Karpas-422 (cell line): ENCODE measurements at regions not wholly inside any gene's neighbourhood (a gene's known extent, or its start where the extent isn't known, plus 50 kb on each side); places are given as distances from the start of the nearest gene placed in this dataset.

Experiments
- DNase-seq: peaks from one replicate; pipeline ENCODE4 v3.0.0-alpha.2; 2015
- H2AFZ ChIP-seq: fragments of 200-600 bp; sonication (generic); 2 replicates; pipeline ENCODE4 v1.6.1; 2014; ENCODE audit warnings: antibody characterized with exemption, low read length, mixed read lengths
- H3K27ac ChIP-seq: fragments of 200-600 bp; sonication (generic); 2 replicates; pipeline ENCODE4 v1.5.1; 2014; ENCODE audit warnings: mild to moderate bottlenecking, low read length, moderate library complexity
- H3K27me3 ChIP-seq: fragments of 200-600 bp; sonication (generic); 2 replicates; pipeline ENCODE4 v1.6.1; 2014; ENCODE audit warnings: low read length, mixed read lengths
- H3K36me3 ChIP-seq: fragments of 200-600 bp; sonication (generic); 2 replicates; pipeline ENCODE4 v1.6.1; 2014; ENCODE audit warnings: low read length, mixed read lengths; ENCODE audit not compliant: insufficient read depth
- H3K4me1 ChIP-seq: fragments of 200-600 bp; sonication (generic); 2 replicates; pipeline ENCODE4 v1.6.1; 2014; ENCODE audit warnings: mild to moderate bottlenecking, low read length, mixed read lengths
- H3K4me2 ChIP-seq: fragments of 200-600 bp; sonication (generic); 2 replicates; pipeline ENCODE4 v1.6.1; 2014; ENCODE audit warnings: low read length, low read depth, mild to moderate bottlenecking; ENCODE audit not compliant: poor library complexity, severe bottlenecking
- H3K4me3 ChIP-seq: fragments of 200-600 bp; sonication (generic); 2 replicates; pipeline ENCODE4 v1.5.1; 2014; ENCODE audit warnings: mild to moderate bottlenecking, antibody characterized with exemption, low read length, mixed read lengths
- H3K79me2 ChIP-seq: fragments of 200-600 bp; sonication (generic); 2 replicates; pipeline ENCODE4 v1.6.1; 2014; ENCODE audit warnings: mild to moderate bottlenecking, low read length, mixed read lengths
- H3K9ac ChIP-seq: fragments of 200-600 bp; sonication (generic); 2 replicates; pipeline ENCODE4 v1.6.0; 2014; ENCODE audit warnings: low read length
- H3K9me2 ChIP-seq: fragments of 200-600 bp; sonication (generic), shearing (Covaris generic); replicated peaks from 2 replicates; pipeline ENCODE4 v1.6.0; 2014; ENCODE audit warnings: mild to moderate bottlenecking, low read length, moderate library complexity; ENCODE audit not compliant: insufficient read depth
- H3K9me3 ChIP-seq: fragments of 300-700, 200-600 bp; sonication (generic); 2 replicates; pipeline ENCODE4 v1.6.1; 2014; ENCODE audit warnings: low read length, mixed read lengths
- H4K20me1 ChIP-seq: fragments of 200-600 bp; sonication (generic); 2 replicates; pipeline ENCODE4 v1.6.1; 2014; ENCODE audit warnings: mild to moderate bottlenecking, antibody characterized with exemption, low read length, low read depth; ENCODE audit not compliant: insufficient read depth

- DNase-seq = no peak
- Histone ChIP-seq H3K9me2 (no peaks in the 10 kb centered on the region), H3K4me2 (no peak overlapping the region), H3K79me2 (no peaks in the 10 kb centered on the region), H3K27ac (no peak overlapping the region), H3K9ac (no peak overlapping the region), H2AFZ (no peak overlapping the region), H3K36me3 (no peaks in the 10 kb centered on the region), H3K4me3 (no peak overlapping the region), H4K20me1 (no peaks in the 10 kb centered on the region), H3K9me3 (0 out of 2 replicates have a peak, but pooled peaks cover 2% of the 10 kb centered on the region), H3K4me1 (peaks cover 4% of the 10 kb centered on the region; the same call in 1 of the 2 replicates), H3K27me3 (peaks cover 1% of the 10 kb centered on the region; the same call in 1 of the 2 replicates)
These were observed 94.3 kb upstream of the CTSC start for GRCh38 chr11:88431675-88432341.

GRCh38 chr11:88428959-88429358, 91.4 kb upstream of the CTSC start:
- no peak for DNase-seq
- H4K20me1 ChIP-seq = no peaks in the 10 kb centered on the region
- no peak overlapping the region for H3K4me2 ChIP-seq
- no peaks in the 10 kb centered on the region for H3K36me3 ChIP-seq
- H3K4me1 ChIP-seq = no peaks in the 10 kb centered on the region
- H3K9me2 ChIP-seq = no peaks in the 10 kb centered on the region
- H3K9me3 ChIP-seq = no peaks in the 10 kb centered on the region
- no peak overlapping the region for H3K27ac ChIP-seq
- H2AFZ ChIP-seq = no peak overlapping the region
- H3K27me3 ChIP-seq = no peaks in the 10 kb centered on the region
- no peak overlapping the region for H3K9ac ChIP-seq
- H3K4me3 ChIP-seq = no peak overlapping the region
- no peaks in the 10 kb centered on the region for H3K79me2 ChIP-seq

GRCh38 chr11:88427719-88428118, 90.2 kb upstream of the CTSC start:
- no peak for DNase-seq
- H3K9me2 ChIP-seq = no peaks in the 10 kb centered on the region
- H4K20me1 ChIP-seq = no peaks in the 10 kb centered on the region

GRCh38 chr11:88424881-88425280, 87.3 kb upstream of the CTSC start:
- H3K9me2 ChIP-seq = no peaks in the 10 kb centered on the region
- H3K9ac ChIP-seq = no peak overlapping the region
- no peaks in the 10 kb centered on the region for H3K9me3 ChIP-seq
- no peak for DNase-seq
- H3K79me2 ChIP-seq = no peaks in the 10 kb centered on the region
- no peaks in the 10 kb centered on the region for H3K27me3 ChIP-seq
- H3K4me3 ChIP-seq = no peak overlapping the region
- no peak overlapping the region for H3K27ac ChIP-seq
- no peaks in the 10 kb centered on the region for H3K4me1 ChIP-seq
- no peaks in the 10 kb centered on the region for H4K20me1 ChIP-seq
- H2AFZ ChIP-seq = no peak overlapping the region
- H3K36me3 ChIP-seq = no peaks in the 10 kb centered on the region
- no peak overlapping the region for H3K4me2 ChIP-seq

More at GRCh38 chr11:88427719-88428118, 90.2 kb upstream of the CTSC start:
- H3K27ac ChIP-seq = no peak overlapping the region
- H3K27me3 ChIP-seq = no peaks in the 10 kb centered on the region
- H3K9ac ChIP-seq = no peak overlapping the region
- no peak overlapping the region for H2AFZ ChIP-seq
- no peaks in the 10 kb centered on the region for H3K9me3 ChIP-seq
- no peak overlapping the region for H3K4me2 ChIP-seq
- no peaks in the 10 kb centered on the region for H3K36me3 ChIP-seq
- H3K4me3 ChIP-seq = no peak overlapping the region
- H3K79me2 ChIP-seq = no peaks in the 10 kb centered on the region
- no peaks in the 10 kb centered on the region for H3K4me1 ChIP-seq

DNA sequence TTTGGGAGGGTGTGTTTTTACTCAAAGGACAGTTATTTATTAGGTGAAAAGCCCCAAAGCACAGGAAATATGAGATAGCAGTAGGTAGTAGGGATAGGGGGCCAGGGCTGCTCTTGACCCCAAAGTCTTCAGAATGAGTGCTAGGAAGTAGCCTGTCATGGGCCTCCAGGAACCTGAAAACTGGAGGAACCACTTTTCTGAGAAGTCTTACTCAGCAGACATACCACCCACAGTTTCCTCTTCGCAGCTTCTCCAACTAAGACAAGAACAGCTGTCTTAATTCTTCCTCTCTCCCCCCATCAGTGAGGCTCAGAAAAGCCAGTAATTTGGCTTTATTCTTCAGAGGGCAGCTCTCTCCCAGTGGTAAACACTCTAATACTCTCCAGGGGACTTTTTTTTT, 84.0 kb upstream of the CTSC start:
- Histone ChIP-seq H3K36me3 (no peaks in the 10 kb centered on the region), H3K79me2 (no peaks in the 10 kb centered on the region), H4K20me1 (no peaks in the 10 kb centered on the region), H3K9me3 (no peaks in the 10 kb centered on the region), H3K9me2 (no peaks in the 10 kb centered on the region), H3K27me3 (no peaks in the 10 kb centered on the region), H3K4me1 (no peaks in the 10 kb centered on the region), H3K4me3 (no peak overlapping the region), H3K9ac (no peak overlapping the region), H2AFZ (no peak overlapping the region), H3K4me2 (no peak overlapping the region), H3K27ac (no peak overlapping the region)
- DNase-seq = no peak

GRCh38 chr11:88420165-88420791, 82.7 kb upstream of the CTSC start:
- H3K4me3 ChIP-seq = no peak overlapping the region
- DNase-seq = no peak
- no peak overlapping the region for H3K27ac ChIP-seq
- no peaks in the 10 kb centered on the region for H3K36me3 ChIP-seq
- H4K20me1 ChIP-seq = no peaks in the 10 kb centered on the region
- no peaks in the 10 kb centered on the region for H3K9me2 ChIP-seq
- no peak overlapping the region for H2AFZ ChIP-seq
- H3K9ac ChIP-seq = no peak overlapping the region
- H3K27me3 ChIP-seq = no peaks in the 10 kb centered on the region
- no peaks in the 10 kb centered on the region for H3K4me1 ChIP-seq
- no peaks in the 10 kb centered on the region for H3K79me2 ChIP-seq
- H3K4me2 ChIP-seq = no peak overlapping the region
- no peaks in the 10 kb centered on the region for H3K9me3 ChIP-seq

- Histone ChIP-seq H3K9me3 (no peaks in the 10 kb centered on the region), H3K36me3 (no peaks in the 10 kb centered on the region), H3K4me3 (no peak overlapping the region), H3K4me1 (no peaks in the 10 kb centered on the region), H3K9ac (no peak overlapping the region), H3K27ac (no peak overlapping the region), H3K79me2 (no peaks in the 10 kb centered on the region), H4K20me1 (no peaks in the 10 kb centered on the region), H3K9me2 (no peaks in the 10 kb centered on the region), H3K4me2 (no peak overlapping the region), H3K27me3 (no peaks in the 10 kb centered on the region), H2AFZ (no peak overlapping the region)
- DNase-seq = no peak
These were observed 81.0 kb upstream of the CTSC start for GRCh38 chr11:88418508-88418907.

GRCh38 chr11:88415495-88415894, 78.0 kb upstream of the CTSC start:
- H3K9me2 ChIP-seq = no peaks in the 10 kb centered on the region
- no peak overlapping the region for H3K4me2 ChIP-seq
- no peaks in the 10 kb centered on the region for H3K4me1 ChIP-seq
- no peak overlapping the region for H3K27ac ChIP-seq
- H3K27me3 ChIP-seq = 0 out of 2 replicates have a peak, but pooled peaks cover 3% of the 10 kb centered on the region
- H3K36me3 ChIP-seq = no peaks in the 10 kb centered on the region
- H3K79me2 ChIP-seq = no peaks in the 10 kb centered on the region
- no peak for DNase-seq
- H3K9me3 ChIP-seq = no peaks in the 10 kb centered on the region
- H3K4me3 ChIP-seq = no peak overlapping the region
- no peaks in the 10 kb centered on the region for H4K20me1 ChIP-seq
- H2AFZ ChIP-seq = no peak overlapping the region
- no peak overlapping the region for H3K9ac ChIP-seq
